IMR-90 (cell line): ENCODE measurements at regions not wholly inside any gene's neighbourhood (a gene's known extent, or its start where the extent isn't known, plus 50 kb on each side); places are given as distances from the start of the nearest gene placed in this dataset.

ENCODE experiments used
- ATAC-seq: fragments of 200-7000 bp; cut with Tn5 transposase; 2 replicates; pipeline ENCODE4 v1.9.1; 2020; ENCODE audit warnings: low read depth, mild to moderate bottlenecking, moderate library complexity
- BruUV-seq: library from RNA; stranded (reverse); fragments of 400-500 nt; replicated peaks from 2 replicates; lab custom pipeline; 2021; lab: Mats Ljungman, UMichigan
- CTCF ChIA-PET: fragments of 300-600 bp; formaldehyde crosslinking; extraction: SDS; loops from one replicate; lab custom pipeline; 2021; ENCODE audit warnings: antibody characterized with exemption; lab: Yijun Ruan, JAX
- POLR2A ChIA-PET: fragments of 300-600 bp; sonication (Branson Sonifier 250); formaldehyde crosslinking; loops from one replicate; lab custom pipeline; 2022; ENCODE audit warnings: antibody characterized with exemption; ENCODE audit not compliant: unreplicated experiment; lab: Charles Lee
- DNase-seq: peaks from one replicate; pipeline ENCODE4 v3.0.0; 2013
- H2AFZ ChIP-seq: replicated peaks from 2 replicates; pipeline ENCODE3; 2013; ENCODE audit warnings: low read length, mild to moderate bottlenecking; ENCODE audit not compliant: poor library complexity
- H2AK5ac ChIP-seq: 2 replicates; pipeline ENCODE4 v1.6.1; 2013; ENCODE audit warnings: low read depth, low read length, inconsistent platforms
- H2AK9ac ChIP-seq: replicated peaks from 2 replicates; pipeline ENCODE3; 2013; ENCODE audit warnings: mild to moderate bottlenecking, low read depth, low read length, moderate library complexity; ENCODE audit not compliant: poor library complexity
- H2BK120ac ChIP-seq: 2 replicates; pipeline ENCODE4 v1.6.1; 2013; ENCODE audit warnings: low read depth, low read length, inconsistent platforms
- H2BK15ac ChIP-seq: 3 replicates; pipeline ENCODE4 v1.6.1; 2013; ENCODE audit warnings: low read depth, low read length, inconsistent platforms
- H2BK20ac ChIP-seq: 2 replicates; pipeline ENCODE4 v1.6.1; 2013; ENCODE audit warnings: low read depth, mild to moderate bottlenecking, inconsistent platforms, low read length, moderate library complexity
- H2BK5ac ChIP-seq: 2 replicates; pipeline ENCODE4 v1.6.1; 2013; ENCODE audit warnings: mild to moderate bottlenecking, low read depth, low read length, inconsistent platforms; ENCODE audit not compliant: poor library complexity, severe bottlenecking
- H3K14ac ChIP-seq: replicated peaks from 2 replicates; pipeline ENCODE4 v1.6.1; 2013; ENCODE audit warnings: low read depth, low read length, inconsistent platforms
- H3K18ac ChIP-seq: 2 replicates; pipeline ENCODE4 v1.6.1; 2013; ENCODE audit warnings: low read depth, low read length, control low read depth
- H3K23ac ChIP-seq: 2 replicates; pipeline ENCODE4 v1.6.1; 2013; ENCODE audit warnings: low read depth, low read length, inconsistent platforms
- H3K27ac ChIP-seq: 2 replicates; pipeline ENCODE4 v1.5.1; 2013; ENCODE audit warnings: mild to moderate bottlenecking, control low read depth, low read length; ENCODE audit not compliant: insufficient read depth
- H3K27me3 ChIP-seq: 2 replicates; pipeline ENCODE4 v1.6.1; 2013; ENCODE audit warnings: low read length; ENCODE audit not compliant: control insufficient read depth, insufficient read depth
- H3K36me3 ChIP-seq: 2 replicates; pipeline ENCODE4 v1.6.1; 2013; ENCODE audit warnings: low read length, mixed read lengths; ENCODE audit not compliant: control insufficient read depth, insufficient read depth
- H3K4ac ChIP-seq: 2 replicates; pipeline ENCODE4 v1.6.1; 2013; ENCODE audit warnings: low read depth, low read length, inconsistent platforms
- H3K4me1 ChIP-seq: 2 replicates; pipeline ENCODE4 v1.6.1; 2013; ENCODE audit warnings: low read length, mixed read lengths; ENCODE audit not compliant: control insufficient read depth, insufficient read depth
- H3K4me2 ChIP-seq: 2 replicates; pipeline ENCODE4 v1.6.1; 2013; ENCODE audit warnings: low read depth, mild to moderate bottlenecking, control low read depth, low read length, moderate library complexity
- H3K4me3 ChIP-seq: 2 replicates; pipeline ENCODE4 v1.5.1; 2013; ENCODE audit warnings: low read depth, mild to moderate bottlenecking, control low read depth, low read length, moderate library complexity; ENCODE audit not compliant: insufficient read depth
- H3K56ac ChIP-seq: 2 replicates; pipeline ENCODE4 v1.6.1; 2013; ENCODE audit warnings: low read length, inconsistent platforms; ENCODE audit not compliant: insufficient read depth; ENCODE audit errors: extremely low read depth
- H3K79me1 ChIP-seq, 2 experiments: 2 replicates each; pipeline ENCODE4 v1.6.1; 2013; ENCODE audit warnings: low read length in 2 of 2, inconsistent platforms in 1 of 2, low read depth in 1 of 2
- H3K9ac ChIP-seq: 2 replicates; pipeline ENCODE4 v1.6.1; 2013; ENCODE audit warnings: low read depth, low read length, control low read depth
- H3K9me1 ChIP-seq: 2 replicates; pipeline ENCODE4 v1.6.1; 2013; ENCODE audit warnings: low read length, inconsistent platforms; ENCODE audit not compliant: insufficient read depth
- H3K9me3 ChIP-seq: 2 replicates; pipeline ENCODE4 v1.6.1; 2013; ENCODE audit warnings: low read length; ENCODE audit not compliant: control insufficient read depth, insufficient read depth
- H4K20me1 ChIP-seq: 2 replicates; pipeline ENCODE4 v1.6.1; 2013; ENCODE audit warnings: low read length, inconsistent platforms; ENCODE audit not compliant: insufficient read depth
- H4K5ac ChIP-seq: 2 replicates; pipeline ENCODE4 v1.6.1; 2013; ENCODE audit warnings: mild to moderate bottlenecking, low read depth, low read length, control low read depth
- H4K8ac ChIP-seq, 2 experiments: 2 replicates each; pipeline ENCODE4 v1.6.1; 2013; ENCODE audit warnings: low read depth in 2 of 2, low read length in 2 of 2, control low read depth in 1 of 2, inconsistent platforms in 1 of 2
- H4K91ac ChIP-seq: 2 replicates; pipeline ENCODE4 v1.6.1; 2013; ENCODE audit warnings: low read depth, low read length, inconsistent platforms; ENCODE audit not compliant: insufficient read depth
- BHLHE40 ChIP-seq: fragments of 150-350 bp; IDR thresholded peaks from 2 replicates; pipeline ENCODE4 v1.6.1; 2016; ENCODE audit warnings: mild to moderate bottlenecking, low read depth, low read length
- CEBPB ChIP-seq: IDR thresholded peaks from 2 replicates; pipeline ENCODE4 v1.6.1; 2012; ENCODE audit warnings: low read depth, low read length, improper control_type of control experiment
- MAZ ChIP-seq: IDR thresholded peaks from 2 replicates; pipeline ENCODE4 v1.6.1; 2012; ENCODE audit warnings: low read depth, mild to moderate bottlenecking, low read length, improper control_type of control experiment, moderate library complexity, borderline replicate concordance
- WGBS, 2 experiments: methylation state at CpG; one replicate each; pipeline versions ENCODE4 v1.1.5 to v1.1.7; 2013; ENCODE audit warnings: missing lambda C conversion rate in 2 of 2; ENCODE audit not compliant: insufficient read length in 1 of 2; ENCODE audit errors: extremely low coverage in 2 of 2; 5-methylcytosine and 5-hydroxymethylcytosine counted together
- dilution Hi-C: fragments of 300-500 bp; cut with HindIII; formaldehyde crosslinking; loops from one replicate; pipeline ENCODE4 v1.14.3; 2018; ENCODE audit warnings: low sequenced_read_pairs; ENCODE audit not compliant: unreplicated experiment
- in situ Hi-C: fragments of 300-500 bp; cut with MboI; formaldehyde crosslinking; loops from 3 replicates; pipeline ENCODE4 v1.14.3; 2019; ENCODE audit warnings: low sequenced_read_pairs, inconsistent platforms, mixed read lengths
- intact Hi-C: fragments of 100-400 bp; cut with micrococcal nuclease; formaldehyde crosslinking; loops from 2 replicates; pipeline ENCODE4 v1.10.0; 2022

GRCh38 chr7:17130281-17131059 lies 168.0 kb upstream of the AHR start:
- Histone ChIP-seq H3K36me3 (no peaks in the 10 kb centered on the region), H3K4me3 (no peak overlapping the region), H2AK9ac (no peak overlapping the region), H3K23ac (no peak overlapping the region), H2BK20ac (no peak overlapping the region), H2BK120ac (no peak overlapping the region), H2BK5ac (no peak overlapping the region), H2BK15ac (no peak overlapping the region), H3K14ac (no peak overlapping the region), H4K5ac (no peak overlapping the region), H4K91ac (no peak overlapping the region), H3K4me1 (no peaks in the 10 kb centered on the region; the same call in 1 of the 2 replicates), H4K8ac (no peak overlapping the region), H3K79me1 (no peaks in the 10 kb centered on the region), H3K18ac (peak overlapping the region; percentile 3; the same call in 1 of the 2 replicates), H4K20me1 (no peaks in the 10 kb centered on the region), H2AK5ac (no peak overlapping the region), H2AFZ (no peak overlapping the region), H3K4me2 (peak overlapping the region; percentile 61), H3K9me1 (no peaks in the 10 kb centered on the region), H3K4ac (no peak overlapping the region), H3K27me3 (no peaks in the 10 kb centered on the region), H3K9ac (no peak overlapping the region), H3K27ac (no peak overlapping the region), H3K9me3 (no peaks in the 10 kb centered on the region), H3K56ac (no peak overlapping the region)
- POLR2A ChIA-PET, result no interaction called here
- BruUV-seq, result no TSS peak
- intact Hi-C loops (no loop called here), dilution Hi-C loops (no loop called here), in situ Hi-C loops (no loop called here)
- peak; percentile 77 for ATAC-seq
- WGBS, 2 experiments, result no CpG with 5 or more reads among the region's 5 CpGs
- CTCF ChIA-PET, result no interaction called here
- DNase-seq, result peak; percentile 90
- TF ChIP-seq MAZ (no peak), CEBPB (peak; percentile 80), BHLHE40 (peak; percentile 33; the same call in 1 of the 2 replicates)
